ENCODE measurements at regions not wholly inside any gene's neighbourhood (a gene's known extent, or its start where the extent isn't known, plus 50 kb on each side); places are given as distances from the start of the nearest gene placed in this dataset.

DNA sequence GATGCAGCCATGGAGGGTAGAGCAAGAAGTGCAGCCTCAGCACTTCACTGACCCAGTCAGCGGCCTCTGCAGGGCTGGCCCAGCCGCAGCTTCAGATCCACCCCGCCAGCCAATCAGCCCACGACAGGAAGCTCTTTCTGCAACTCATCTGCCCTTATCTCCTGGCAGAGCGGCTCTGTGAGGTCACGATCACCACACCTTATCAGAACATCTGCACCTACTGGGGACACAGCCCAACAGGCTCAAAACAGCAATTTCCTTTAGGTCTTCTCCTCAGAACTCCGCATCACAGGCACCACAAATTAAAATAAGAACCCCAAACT, 287.3 kb downstream of the BCL11B start:
- TF ChIP-seq, protein P1, sequence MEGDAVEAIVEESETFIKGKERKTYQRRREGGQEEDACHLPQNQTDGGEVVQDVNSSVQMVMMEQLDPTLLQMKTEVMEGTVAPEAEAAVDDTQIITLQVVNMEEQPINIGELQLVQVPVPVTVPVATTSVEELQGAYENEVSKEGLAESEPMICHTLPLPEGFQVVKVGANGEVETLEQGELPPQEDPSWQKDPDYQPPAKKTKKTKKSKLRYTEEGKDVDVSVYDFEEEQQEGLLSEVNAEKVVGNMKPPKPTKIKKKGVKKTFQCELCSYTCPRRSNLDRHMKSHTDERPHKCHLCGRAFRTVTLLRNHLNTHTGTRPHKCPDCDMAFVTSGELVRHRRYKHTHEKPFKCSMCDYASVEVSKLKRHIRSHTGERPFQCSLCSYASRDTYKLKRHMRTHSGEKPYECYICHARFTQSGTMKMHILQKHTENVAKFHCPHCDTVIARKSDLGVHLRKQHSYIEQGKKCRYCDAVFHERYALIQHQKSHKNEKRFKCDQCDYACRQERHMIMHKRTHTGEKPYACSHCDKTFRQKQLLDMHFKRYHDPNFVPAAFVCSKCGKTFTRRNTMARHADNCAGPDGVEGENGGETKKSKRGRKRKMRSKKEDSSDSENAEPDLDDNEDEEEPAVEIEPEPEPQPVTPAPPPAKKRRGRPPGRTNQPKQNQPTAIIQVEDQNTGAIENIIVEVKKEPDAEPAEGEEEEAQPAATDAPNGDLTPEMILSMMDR (tag by site-specific recombination; IDR thresholded peaks at IDR 0.05): no peak
- no peak for TF ChIP-seq SP2 (tag by site-specific recombination; IDR thresholded peaks at IDR 0.05)
- no peak for TF ChIP-seq ZNF561 (tag by site-specific recombination; IDR thresholded peaks at IDR 0.05; ENCODE audit: borderline replicate concordance)
- TF ChIP-seq TCF7L2 (IDR thresholded peaks at IDR 0.05; ENCODE audit: borderline replicate concordance, low read depth, low read length): no peak
